ENCODE measurements at regions not wholly inside any gene's neighbourhood (a gene's known extent, or its start where the extent isn't known, plus 50 kb on each side); places are given as distances from the start of the nearest gene placed in this dataset.

- TF ChIP-seq POLR2A (IDR thresholded peaks at IDR 0.05) (no peak), CTCF (IDR thresholded peaks at IDR 0.05) (no peak), POLR2AphosphoS5 (IDR thresholded peaks at IDR 0.05) (no peak), EP300 (IDR thresholded peaks at IDR 0.05; ENCODE audit: low read depth) (no peak)
Observed at GRCh38 chr13:67735651-67736050, 505.5 kb upstream of the PCDH9 start.

All from transverse colon (tissue), 4 donors.